ENCODE measurements at regions not wholly inside any gene's neighbourhood (a gene's known extent, or its start where the extent isn't known, plus 50 kb on each side); places are given as distances from the start of the nearest gene placed in this dataset.

DNA sequence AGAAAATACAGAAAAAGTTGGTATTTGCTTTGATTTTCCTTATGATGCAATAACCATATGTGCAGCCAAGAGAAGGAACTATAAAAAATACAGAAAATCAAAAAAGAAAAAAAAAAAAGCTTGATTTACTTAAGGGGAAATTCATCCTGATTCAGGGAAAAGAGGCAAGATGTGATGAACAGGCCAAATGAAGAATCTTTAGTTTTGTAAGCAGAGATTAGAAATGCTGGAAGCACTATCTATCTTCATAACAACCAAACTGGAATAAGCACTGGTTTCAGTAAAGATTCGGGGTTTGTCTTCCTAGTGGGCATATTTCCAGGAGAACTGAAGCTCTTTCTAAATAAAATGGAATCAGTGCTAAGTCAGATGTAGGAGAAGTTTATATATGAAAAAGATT lies 82.9 kb upstream of the KCNIP4 start:
- TF ChIP-seq, protein P1, sequence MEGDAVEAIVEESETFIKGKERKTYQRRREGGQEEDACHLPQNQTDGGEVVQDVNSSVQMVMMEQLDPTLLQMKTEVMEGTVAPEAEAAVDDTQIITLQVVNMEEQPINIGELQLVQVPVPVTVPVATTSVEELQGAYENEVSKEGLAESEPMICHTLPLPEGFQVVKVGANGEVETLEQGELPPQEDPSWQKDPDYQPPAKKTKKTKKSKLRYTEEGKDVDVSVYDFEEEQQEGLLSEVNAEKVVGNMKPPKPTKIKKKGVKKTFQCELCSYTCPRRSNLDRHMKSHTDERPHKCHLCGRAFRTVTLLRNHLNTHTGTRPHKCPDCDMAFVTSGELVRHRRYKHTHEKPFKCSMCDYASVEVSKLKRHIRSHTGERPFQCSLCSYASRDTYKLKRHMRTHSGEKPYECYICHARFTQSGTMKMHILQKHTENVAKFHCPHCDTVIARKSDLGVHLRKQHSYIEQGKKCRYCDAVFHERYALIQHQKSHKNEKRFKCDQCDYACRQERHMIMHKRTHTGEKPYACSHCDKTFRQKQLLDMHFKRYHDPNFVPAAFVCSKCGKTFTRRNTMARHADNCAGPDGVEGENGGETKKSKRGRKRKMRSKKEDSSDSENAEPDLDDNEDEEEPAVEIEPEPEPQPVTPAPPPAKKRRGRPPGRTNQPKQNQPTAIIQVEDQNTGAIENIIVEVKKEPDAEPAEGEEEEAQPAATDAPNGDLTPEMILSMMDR (IDR thresholded peaks at IDR 0.05; ENCODE audit: insufficient read depth, low read length): no peak
- H3K4me3 ChIP-seq (ENCODE audit: low read depth, low read length): no peak overlapping the region
- DNase-seq (ENCODE audit: low read depth): peak; percentile 32

DNA sequence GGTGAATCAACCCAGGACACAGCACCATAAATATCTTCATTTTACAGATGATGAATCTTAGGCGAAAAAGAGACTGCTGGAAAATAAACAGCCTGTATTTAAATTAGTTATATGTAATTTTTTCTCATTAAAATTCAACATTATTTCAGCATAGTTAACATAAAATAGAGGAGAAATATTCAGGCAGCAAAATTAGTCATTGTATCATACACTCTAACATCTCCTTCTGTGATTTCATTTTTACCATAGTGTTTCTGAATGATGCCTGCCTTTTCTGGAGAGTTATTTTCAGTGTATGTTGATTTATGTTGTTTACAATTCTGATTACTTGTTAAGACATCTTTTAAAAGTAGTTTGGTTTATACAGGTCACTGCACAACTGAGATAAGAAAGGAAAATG lies 82.3 kb upstream of the KCNIP4 start:
- TF ChIP-seq, protein P1 (IDR thresholded peaks at IDR 0.05; ENCODE audit: insufficient read depth, low read length): no peak
- no peak overlapping the region for H3K4me3 ChIP-seq (ENCODE audit: low read depth, low read length)
- DNase-seq (ENCODE audit: low read depth): no peak

DNA sequence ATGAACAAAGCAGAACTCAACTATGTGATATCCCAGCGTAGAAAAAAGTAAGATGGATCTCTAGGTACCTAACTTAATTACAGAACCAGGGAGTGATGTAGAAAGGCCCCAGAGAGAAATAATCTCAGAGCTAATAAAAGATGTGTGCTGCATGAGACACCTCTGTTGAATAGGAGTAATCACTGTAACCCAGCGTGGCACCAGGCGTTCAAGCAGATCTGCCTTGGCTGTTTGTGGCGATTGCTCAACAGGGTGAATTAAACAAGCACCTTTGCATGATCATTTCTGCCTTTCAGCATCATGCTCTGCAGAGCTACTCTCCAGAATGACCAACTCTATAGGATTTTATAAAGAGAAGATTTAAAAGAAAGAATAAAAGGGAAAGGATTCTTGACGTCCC lies 81.7 kb upstream of the KCNIP4 start:
- TF ChIP-seq, protein P1 (IDR thresholded peaks at IDR 0.05; ENCODE audit: insufficient read depth, low read length): no peak
- no peak for DNase-seq (ENCODE audit: low read depth)
- H3K4me3 ChIP-seq (ENCODE audit: low read depth, low read length): no peak overlapping the region

DNA sequence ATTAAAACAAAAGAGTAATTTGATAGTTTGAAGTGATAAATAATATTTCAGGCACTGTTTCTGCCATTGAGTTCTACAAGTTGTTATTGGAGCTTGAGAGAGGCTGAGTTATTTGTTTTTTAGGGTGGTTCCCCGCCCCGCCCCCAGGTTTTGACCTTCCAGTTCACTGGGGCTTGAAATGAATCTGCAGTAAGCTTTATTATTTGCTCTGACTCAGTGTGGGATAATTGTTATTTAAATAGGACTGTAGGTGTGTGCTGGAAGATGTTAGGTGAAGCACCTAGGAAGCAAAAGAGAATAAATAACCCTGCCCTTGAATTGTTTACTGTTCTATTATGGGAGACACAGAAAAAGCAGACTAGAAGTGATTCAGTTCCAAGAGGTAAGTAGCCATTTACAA lies 81.2 kb upstream of the KCNIP4 start:
- DNase-seq (ENCODE audit: low read depth): no peak
- TF ChIP-seq, protein P1 (IDR thresholded peaks at IDR 0.05; ENCODE audit: insufficient read depth, low read length): no peak
- H3K4me3 ChIP-seq (ENCODE audit: low read depth, low read length): no peak overlapping the region

DNA sequence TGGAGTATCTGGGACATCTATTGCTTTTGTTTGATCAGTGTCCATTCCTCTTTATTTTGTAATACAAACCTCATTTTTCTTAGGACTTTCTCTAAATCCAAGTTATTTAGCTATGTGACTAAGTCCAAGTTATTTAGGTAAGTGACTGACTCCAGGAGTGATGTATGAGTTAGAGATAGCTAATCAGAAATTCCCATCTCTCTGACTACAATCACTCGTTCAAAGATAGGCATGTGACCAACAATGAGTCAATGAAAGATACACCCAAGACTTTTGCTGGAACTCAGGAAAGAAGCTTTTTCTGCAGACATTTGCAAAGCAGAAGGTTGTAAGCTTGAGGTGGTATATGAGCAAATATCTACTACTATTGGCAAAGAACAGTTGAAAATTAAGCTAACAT lies 72.5 kb upstream of the KCNIP4 start:
- TF ChIP-seq, protein P1 (IDR thresholded peaks at IDR 0.05; ENCODE audit: insufficient read depth, low read length): no peak
- H3K4me3 ChIP-seq (ENCODE audit: low read depth, low read length): no peak overlapping the region
- peak; percentile 80 for DNase-seq (ENCODE audit: low read depth)

DNA sequence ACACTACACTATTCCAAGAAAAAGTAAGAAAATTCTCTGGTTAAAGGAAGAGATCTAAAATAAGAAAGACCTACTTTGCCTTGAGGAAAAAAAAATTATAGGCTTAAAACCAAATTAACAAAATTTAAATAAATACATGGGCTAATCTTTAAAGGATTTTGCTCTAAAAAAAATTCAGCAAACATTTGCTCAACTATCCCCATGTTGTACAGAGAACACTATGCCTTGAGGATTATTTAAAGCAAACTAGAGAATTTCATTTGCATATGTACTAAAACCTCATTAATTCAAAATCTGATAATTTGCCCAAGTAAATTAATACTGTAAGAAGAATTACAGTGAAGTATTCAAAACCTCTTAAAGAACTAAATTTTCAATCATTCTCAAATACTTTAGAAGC lies 71.6 kb upstream of the KCNIP4 start:
- TF ChIP-seq, protein P1 (IDR thresholded peaks at IDR 0.05; ENCODE audit: insufficient read depth, low read length): no peak
- no peak for DNase-seq (ENCODE audit: low read depth)
- H3K4me3 ChIP-seq (ENCODE audit: low read depth, low read length): no peak overlapping the region

DNA sequence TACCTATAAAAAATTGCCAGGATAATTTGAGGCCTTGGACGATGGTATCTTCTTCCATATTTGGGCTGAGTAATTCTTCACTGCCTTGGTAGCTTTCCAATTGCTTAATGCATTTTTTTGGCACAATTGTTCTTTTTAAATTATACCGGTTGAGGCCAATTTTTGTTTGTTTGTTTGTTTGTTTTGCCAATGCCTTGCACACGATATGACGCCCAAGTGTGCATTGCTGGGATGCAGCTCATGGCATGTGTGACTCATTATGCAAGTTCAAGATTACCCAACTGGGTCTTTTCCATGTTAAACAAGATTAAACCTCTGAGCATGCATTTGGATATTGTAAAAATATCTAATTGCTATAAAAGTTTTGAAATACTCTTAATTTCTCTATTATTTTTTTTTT lies 71.1 kb upstream of the KCNIP4 start:
- DNase-seq (ENCODE audit: low read depth): peak; percentile 74
- TF ChIP-seq, protein P1 (IDR thresholded peaks at IDR 0.05; ENCODE audit: insufficient read depth, low read length): no peak
- H3K4me3 ChIP-seq (ENCODE audit: low read depth, low read length): no peak overlapping the region
